Thyroid gland (tissue), 4 donors: ENCODE measurements at regions not wholly inside any gene's neighbourhood (a gene's known extent, or its start where the extent isn't known, plus 50 kb on each side); places are given as distances from the start of the nearest gene placed in this dataset.
A peak's percentile ranks its signal among the peaks of the same experiment; 100 is the strongest.

Source experiments
- DNase-seq, 2 donors: peaks; one replicate each; pipeline ENCODE4 v3.0.0-alpha.2; 2019
- H3K27ac ChIP-seq, 3 donors: fragments of 200-600 bp; sonication (generic); 1 replicate in 2 of 3; 2 replicates in 1 of 3; pipeline ENCODE4 v1.5.1; 2016 to 2019; ENCODE audit warnings: mild to moderate bottlenecking in 1 of 3, moderate library complexity in 1 of 3
- H3K27me3 ChIP-seq: fragments of 200-600 bp; sonication (generic); one replicate; pipeline ENCODE4 v1.5.1; 2019
- H3K36me3 ChIP-seq, 2 donors: fragments of 200-600 bp; sonication (generic); one replicate each; pipeline ENCODE4 v1.5.1; 2016 to 2019
- H3K4me1 ChIP-seq, 2 donors: fragments of 200-600 bp; sonication (generic); one replicate each; pipeline ENCODE4 v1.5.1; 2017 to 2019
- H3K4me3 ChIP-seq, 3 donors: fragments of 200-600 bp; sonication (generic); replicated peaks in 1 of 3; 1 replicate in 2 of 3; 2 replicates in 1 of 3; pipeline ENCODE4 v1.5.1; 2016; ENCODE audit warnings: mild to moderate bottlenecking in 1 of 3
- H3K9me3 ChIP-seq: fragments of 200-600 bp; sonication (generic); one replicate; pipeline ENCODE4 v1.5.1; 2017
- CTCF ChIP-seq, 6 experiments: fragments of 200-600 bp in 3 of 6; fragments of 450-650 bp in 3 of 6; sonication (generic) in 3 of 6; IDR thresholded peaks; one replicate each; pipeline ENCODE4 v1.5.1; 2016 to 2019; ENCODE audit warnings: antibody characterized with exemption in 6 of 6, mild to moderate bottlenecking in 2 of 6, inconsistent platforms in 1 of 6, moderate library complexity in 1 of 6
- POLR2A ChIP-seq, 2 donors: fragments of 450-650 bp; IDR thresholded peaks; one replicate each; pipeline ENCODE4 v1.6.1; 2017; ENCODE audit warnings: antibody characterized with exemption in 2 of 2, mild to moderate bottlenecking in 2 of 2, moderate library complexity in 1 of 2
- WGBS, 2 donors: methylation state at CpG; one replicate each; pipeline ENCODE4 v1.1.5; 2017; 5-methylcytosine and 5-hydroxymethylcytosine counted together
- intact Hi-C: fragments of 100-400 bp; cut with DNase I; formaldehyde crosslinking; loops from one replicate; pipeline ENCODE4 v1.15.1; 2023

GRCh38 chr4:31674313-31674947 is 954.3 kb downstream of the PCDH7 start:
- intact Hi-C loops: no loop called here
- Histone ChIP-seq H3K4me1 (no peaks in the 10 kb centered on the region), H3K9me3 (no peaks in the 10 kb centered on the region), H3K27ac (no peak overlapping the region), H3K4me3 (no peak overlapping the region), H3K27me3 (no peaks in the 10 kb centered on the region), H3K36me3 (no peaks in the 10 kb centered on the region)
- TF ChIP-seq POLR2A (IDR thresholded peaks at IDR 0.05) (no peak), CTCF (IDR thresholded peaks at IDR 0.05) (peak in 5 of 6 experiments; percentile 6 to 50 (median 33))
- 57 to 80% methylated on average over 1 of the region's 1 CpG for WGBS, 2 donors
- DNase-seq: no peak

DNA sequence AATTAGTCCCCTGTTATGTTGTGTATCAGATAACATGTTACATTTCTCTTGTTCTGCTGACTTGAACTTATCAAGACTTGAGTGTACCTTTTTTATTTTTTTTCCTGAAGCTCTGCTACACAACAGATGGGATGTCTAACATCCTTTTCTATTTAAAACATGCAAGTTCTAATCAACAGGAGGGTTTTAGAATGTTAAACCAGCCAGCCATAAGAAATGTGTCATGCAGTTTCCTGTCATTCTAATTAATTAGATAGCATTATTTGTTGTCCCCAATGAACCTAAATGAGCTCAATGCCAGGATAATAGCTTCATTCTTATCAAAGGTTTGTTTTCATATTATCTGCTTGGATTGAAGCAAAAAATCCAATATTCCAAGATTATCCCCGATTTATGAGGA is 958.2 kb downstream of the PCDH7 start:
- 84 to 96% methylated on average over 1 of the region's 1 CpG for WGBS, 2 donors
- H3K9me3 ChIP-seq: no peaks in the 10 kb centered on the region
- H3K27me3 ChIP-seq: no peaks in the 10 kb centered on the region
- intact Hi-C loops: no loop called here
- no peak for TF ChIP-seq POLR2A (IDR thresholded peaks at IDR 0.05)
- no peak for TF ChIP-seq CTCF (IDR thresholded peaks at IDR 0.05)
- H3K4me1 ChIP-seq: no peaks in the 10 kb centered on the region
- DNase-seq: no peak
- no peaks in the 10 kb centered on the region for H3K36me3 ChIP-seq
- H3K4me3 ChIP-seq: no peak overlapping the region
- H3K27ac ChIP-seq: no peak overlapping the region

- Histone ChIP-seq H3K9me3 (no peaks in the 10 kb centered on the region), H3K27ac (no peak overlapping the region), H3K36me3 (no peaks in the 10 kb centered on the region), H3K4me1 (no peaks in the 10 kb centered on the region), H3K27me3 (no peaks in the 10 kb centered on the region), H3K4me3 (no peak overlapping the region)
- no peak for DNase-seq
- intact Hi-C loops: no loop called here
- no peak for TF ChIP-seq CTCF (IDR thresholded peaks at IDR 0.05)
- TF ChIP-seq POLR2A (IDR thresholded peaks at IDR 0.05): no peak
- 77 to 80% methylated on average over 3 of the region's 3 CpGs for WGBS, 2 donors
These were observed 962.6 kb downstream of the PCDH7 start for GRCh38 chr4:31682796-31683195.

GRCh38 chr4:31687717-31688342 is 967.7 kb downstream of the PCDH7 start:
- no peak for DNase-seq
- H3K9me3 ChIP-seq: no peaks in the 10 kb centered on the region
- intact Hi-C loops: no loop called here
- H3K4me1 ChIP-seq: no peaks in the 10 kb centered on the region
- H3K27ac ChIP-seq: no peak overlapping the region
- 54 to 59% methylated on average over 3 of the region's 3 CpGs for WGBS, 2 donors
- TF ChIP-seq CTCF (IDR thresholded peaks at IDR 0.05) (no peak), POLR2A (IDR thresholded peaks at IDR 0.05) (no peak)
- no peaks in the 10 kb centered on the region for H3K27me3 ChIP-seq
- H3K36me3 ChIP-seq: no peaks in the 10 kb centered on the region
- H3K4me3 ChIP-seq: no peak overlapping the region

GRCh38 chr4:31692399-31692940 is 972.3 kb downstream of the PCDH7 start:
- H3K4me3 ChIP-seq: no peak overlapping the region
- H3K4me1 ChIP-seq: no peaks in the 10 kb centered on the region
- no peaks in the 10 kb centered on the region for H3K27me3 ChIP-seq
- no peaks in the 10 kb centered on the region for H3K9me3 ChIP-seq
- TF ChIP-seq CTCF (IDR thresholded peaks at IDR 0.05): no peak
- TF ChIP-seq POLR2A (IDR thresholded peaks at IDR 0.05): no peak
- intact Hi-C loops: no loop called here
- WGBS, 2 donors: 70 to 72% methylated on average over 4 of the region's 4 CpGs
- H3K36me3 ChIP-seq: no peaks in the 10 kb centered on the region
- no peak for DNase-seq
- H3K27ac ChIP-seq: no peak overlapping the region
